Liver (tissue), 8 donors: ENCODE measurements at regions not wholly inside any gene's neighbourhood (a gene's known extent, or its start where the extent isn't known, plus 50 kb on each side); places are given as distances from the start of the nearest gene placed in this dataset.

Source experiments
- DNase-seq: peaks from one replicate; pipeline ENCODE4 v3.0.0-alpha.2; 2017; ENCODE audit warnings: low spot score
- H3K27ac ChIP-seq, 2 donors: one replicate each; pipeline ENCODE4 v1.7.0; 2013; ENCODE audit warnings: inconsistent platforms in 2 of 2, low read length in 2 of 2, control low read depth in 1 of 2, low read depth in 1 of 2, mild to moderate bottlenecking in 1 of 2
- H3K27me3 ChIP-seq, 4 donors: one replicate each; pipeline versions ENCODE4 v1.6.1 to v1.7.0; 2013; ENCODE audit warnings: low read length in 3 of 4, inconsistent platforms in 1 of 4, mild to moderate bottlenecking in 1 of 4, moderate library complexity in 1 of 4; ENCODE audit not compliant: control insufficient read depth in 4 of 4, insufficient read depth in 4 of 4
- H3K36me3 ChIP-seq, 4 donors: one replicate each; pipeline versions ENCODE4 v1.6.1 to v1.7.0; 2013; ENCODE audit warnings: low read length in 3 of 4, mild to moderate bottlenecking in 3 of 4, low read depth in 1 of 4, moderate library complexity in 1 of 4; ENCODE audit not compliant: control insufficient read depth in 4 of 4, insufficient read depth in 3 of 4
- H3K4me1 ChIP-seq, 4 donors: one replicate each; pipeline versions ENCODE4 v1.6.1 to v1.7.0; 2013; ENCODE audit warnings: low read length in 3 of 4, mild to moderate bottlenecking in 3 of 4, moderate library complexity in 1 of 4; ENCODE audit not compliant: control insufficient read depth in 4 of 4, insufficient read depth in 4 of 4
- H3K4me3 ChIP-seq, 3 donors: one replicate each; pipeline versions ENCODE4 v1.6.1 to v1.7.0; 2013; ENCODE audit warnings: low read length in 3 of 3, control low read depth in 1 of 3, low read depth in 1 of 3, mild to moderate bottlenecking in 1 of 3
- H3K9ac ChIP-seq, 2 donors: one replicate each; pipeline ENCODE4 v1.7.0; 2013; ENCODE audit warnings: low read length in 2 of 2, mild to moderate bottlenecking in 2 of 2, moderate library complexity in 2 of 2, control low read depth in 1 of 2, low read depth in 1 of 2
- H3K9me3 ChIP-seq, 4 donors: one replicate each; pipeline versions ENCODE4 v1.6.1 to v1.7.0; 2013; ENCODE audit warnings: low read length in 3 of 4; ENCODE audit not compliant: control insufficient read depth in 4 of 4
- FOXA1 ChIP-seq: IDR thresholded peaks from 2 replicates; pipeline ENCODE4 v1.6.1; 2016; ENCODE audit warnings: antibody characterized with exemption
- FOXA2 ChIP-seq: IDR thresholded peaks from 2 replicates; pipeline ENCODE4 v1.6.1; 2016; ENCODE audit warnings: antibody characterized with exemption
- HNF4A ChIP-seq, 2 donors: conservative IDR thresholded peaks; 2 replicates each; pipeline ENCODE4 v1.6.1; 2016; ENCODE audit warnings: antibody characterized with exemption in 2 of 2, mild to moderate bottlenecking in 2 of 2
- HNF4G ChIP-seq: IDR thresholded peaks from 2 replicates; pipeline ENCODE4 v1.6.1; 2016; ENCODE audit warnings: antibody characterized with exemption
- JUND ChIP-seq, 2 donors: IDR thresholded peaks; 2 replicates each; pipeline ENCODE4 v1.6.1; 2016; ENCODE audit warnings: antibody characterized with exemption in 2 of 2
- RAD21 ChIP-seq, 2 donors: IDR thresholded peaks; 2 replicates each; pipeline ENCODE4 v1.6.1; 2016; ENCODE audit warnings: antibody characterized with exemption in 2 of 2, mild to moderate bottlenecking in 2 of 2
- RXRA ChIP-seq, 2 donors: IDR thresholded peaks; 2 replicates each; pipeline ENCODE4 v1.6.1; 2017 to 2018; ENCODE audit warnings: antibody characterized with exemption in 2 of 2, mild to moderate bottlenecking in 1 of 2
- SP1 ChIP-seq: IDR thresholded peaks from 2 replicates; pipeline ENCODE4 v1.6.1; 2018; ENCODE audit warnings: antibody characterized with exemption, mild to moderate bottlenecking
- TAF1 ChIP-seq: conservative IDR thresholded peaks from 2 replicates; pipeline ENCODE4 v1.6.1; 2016; ENCODE audit warnings: antibody characterized with exemption, mild to moderate bottlenecking
- YY1 ChIP-seq: IDR thresholded peaks from 2 replicates; pipeline ENCODE4 v1.6.1; 2016; ENCODE audit warnings: antibody characterized with exemption, mild to moderate bottlenecking
- WGBS: extraction: QIAGEN DNeasy Blood & Tissue Kit; methylation state at CpG from one replicate; pipeline ENCODE4 v1.1.7; 2013; 5-methylcytosine and 5-hydroxymethylcytosine counted together
- TF ChIP-seq, protein P1 (sequence below): fragments of 150-350 bp; IDR thresholded peaks from 2 replicates; pipeline ENCODE4 v1.5.1; 2017; ENCODE audit warnings: improper control_type of control experiment, low read depth, low read length; ENCODE audit not compliant: missing input control
- TF ChIP-seq, protein P2 (sequence below): IDR thresholded peaks from 2 replicates; pipeline ENCODE4 v1.6.1; 2016; ENCODE audit warnings: antibody characterized with exemption
- TF ChIP-seq, protein P3 (sequence below): IDR thresholded peaks from 2 replicates; pipeline ENCODE4 v1.6.1; 2016; ENCODE audit warnings: antibody characterized with exemption
- TF ChIP-seq, protein P4 (sequence below): IDR thresholded peaks from 2 replicates; pipeline ENCODE4 v1.6.1; 2016; ENCODE audit warnings: antibody characterized with exemption
- TF ChIP-seq, protein P5 (sequence below): IDR thresholded peaks from 2 replicates; pipeline ENCODE4 v1.6.1; 2016; ENCODE audit warnings: antibody characterized with exemption, mild to moderate bottlenecking
- donor health status: healthy.
- donor health status: healthy.
- donor health status: healthy.
- donor health status: healthy.
- donor health status: healthy.

DNA sequence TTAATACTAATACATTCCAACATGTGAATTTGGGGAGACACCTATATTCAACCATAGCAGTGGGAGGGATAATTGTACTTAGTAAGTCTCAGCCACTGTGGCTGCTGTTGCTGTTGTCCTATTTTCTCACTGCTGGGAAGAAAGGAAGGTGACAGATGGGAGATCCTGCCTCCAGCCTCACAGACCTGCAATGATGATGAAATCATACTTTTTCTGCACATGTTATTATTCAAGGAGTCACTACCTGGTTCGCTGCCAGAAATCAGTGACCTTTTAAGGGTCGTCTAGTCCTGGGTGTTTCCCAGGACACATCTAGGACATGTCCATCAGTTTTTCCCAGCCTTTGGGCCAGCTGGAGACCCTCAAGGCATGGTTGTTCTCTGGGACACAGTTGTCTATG lies 106.2 kb upstream of the RPH3A start:
- Histone ChIP-seq H3K4me3 (no peak overlapping the region), H3K27me3 (peaks cover 0 to 7% (median 1%) of the 10 kb centered on the region in 4 donors), H3K36me3 (no peaks in the 10 kb centered on the region), H3K9ac (no peak overlapping the region), H3K27ac (no peak overlapping the region), H3K9me3 (no peaks in the 10 kb centered on the region), H3K4me1 (no peaks in the 10 kb centered on the region)
- TF ChIP-seq, protein P1, sequence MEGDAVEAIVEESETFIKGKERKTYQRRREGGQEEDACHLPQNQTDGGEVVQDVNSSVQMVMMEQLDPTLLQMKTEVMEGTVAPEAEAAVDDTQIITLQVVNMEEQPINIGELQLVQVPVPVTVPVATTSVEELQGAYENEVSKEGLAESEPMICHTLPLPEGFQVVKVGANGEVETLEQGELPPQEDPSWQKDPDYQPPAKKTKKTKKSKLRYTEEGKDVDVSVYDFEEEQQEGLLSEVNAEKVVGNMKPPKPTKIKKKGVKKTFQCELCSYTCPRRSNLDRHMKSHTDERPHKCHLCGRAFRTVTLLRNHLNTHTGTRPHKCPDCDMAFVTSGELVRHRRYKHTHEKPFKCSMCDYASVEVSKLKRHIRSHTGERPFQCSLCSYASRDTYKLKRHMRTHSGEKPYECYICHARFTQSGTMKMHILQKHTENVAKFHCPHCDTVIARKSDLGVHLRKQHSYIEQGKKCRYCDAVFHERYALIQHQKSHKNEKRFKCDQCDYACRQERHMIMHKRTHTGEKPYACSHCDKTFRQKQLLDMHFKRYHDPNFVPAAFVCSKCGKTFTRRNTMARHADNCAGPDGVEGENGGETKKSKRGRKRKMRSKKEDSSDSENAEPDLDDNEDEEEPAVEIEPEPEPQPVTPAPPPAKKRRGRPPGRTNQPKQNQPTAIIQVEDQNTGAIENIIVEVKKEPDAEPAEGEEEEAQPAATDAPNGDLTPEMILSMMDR, result no peak
- TF ChIP-seq YY1 (no peak), TAF1 (no peak), RAD21 (IDR thresholded peaks at IDR 0.05) (no peak), HNF4G (no peak), RXRA (IDR thresholded peaks at IDR 0.05) (no peak)
- TF ChIP-seq, protein P2, sequence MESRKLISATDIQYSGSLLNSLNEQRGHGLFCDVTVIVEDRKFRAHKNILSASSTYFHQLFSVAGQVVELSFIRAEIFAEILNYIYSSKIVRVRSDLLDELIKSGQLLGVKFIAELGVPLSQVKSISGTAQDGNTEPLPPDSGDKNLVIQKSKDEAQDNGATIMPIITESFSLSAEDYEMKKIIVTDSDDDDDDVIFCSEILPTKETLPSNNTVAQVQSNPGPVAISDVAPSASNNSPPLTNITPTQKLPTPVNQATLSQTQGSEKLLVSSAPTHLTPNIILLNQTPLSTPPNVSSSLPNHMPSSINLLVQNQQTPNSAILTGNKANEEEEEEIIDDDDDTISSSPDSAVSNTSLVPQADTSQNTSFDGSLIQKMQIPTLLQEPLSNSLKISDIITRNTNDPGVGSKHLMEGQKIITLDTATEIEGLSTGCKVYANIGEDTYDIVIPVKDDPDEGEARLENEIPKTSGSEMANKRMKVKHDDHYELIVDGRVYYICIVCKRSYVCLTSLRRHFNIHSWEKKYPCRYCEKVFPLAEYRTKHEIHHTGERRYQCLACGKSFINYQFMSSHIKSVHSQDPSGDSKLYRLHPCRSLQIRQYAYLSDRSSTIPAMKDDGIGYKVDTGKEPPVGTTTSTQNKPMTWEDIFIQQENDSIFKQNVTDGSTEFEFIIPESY, result no peak
- TF ChIP-seq, protein P3, sequence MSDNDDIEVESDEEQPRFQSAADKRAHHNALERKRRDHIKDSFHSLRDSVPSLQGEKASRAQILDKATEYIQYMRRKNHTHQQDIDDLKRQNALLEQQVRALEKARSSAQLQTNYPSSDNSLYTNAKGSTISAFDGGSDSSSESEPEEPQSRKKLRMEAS, result no peak
- TF ChIP-seq, protein P4, sequence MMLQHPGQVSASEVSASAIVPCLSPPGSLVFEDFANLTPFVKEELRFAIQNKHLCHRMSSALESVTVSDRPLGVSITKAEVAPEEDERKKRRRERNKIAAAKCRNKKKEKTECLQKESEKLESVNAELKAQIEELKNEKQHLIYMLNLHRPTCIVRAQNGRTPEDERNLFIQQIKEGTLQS, result no peak
- WGBS, result 48% methylated on average over 2 of the region's 2 CpGs
- no peak for DNase-seq

DNA sequence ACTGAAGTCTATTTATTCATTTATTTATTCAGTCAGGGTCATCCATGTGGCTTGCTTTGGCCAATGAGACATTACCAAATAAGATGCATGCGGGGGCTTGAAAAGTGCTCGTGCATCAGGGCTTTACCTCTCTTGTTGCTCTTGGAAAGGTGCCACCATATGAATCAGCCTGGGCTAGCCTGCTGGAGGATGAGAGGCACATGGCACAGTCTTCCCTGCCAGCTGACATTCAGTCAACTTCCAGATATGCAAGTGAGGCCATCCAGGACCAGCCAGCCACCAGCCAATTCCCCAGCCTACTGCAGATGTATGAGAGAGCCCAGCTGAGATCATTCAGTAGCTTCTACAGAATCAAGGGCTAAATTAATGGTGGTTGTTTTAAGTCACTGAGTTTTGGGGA lies 105.2 kb upstream of the RPH3A start:
- Histone ChIP-seq H3K27ac (no peak overlapping the region), H3K9me3 (no peaks in the 10 kb centered on the region), H3K36me3 (no peaks in the 10 kb centered on the region), H3K4me1 (no peaks in the 10 kb centered on the region), H3K27me3 (peaks cover 0 to 4% (median 1%) of the 10 kb centered on the region in 4 donors), H3K4me3 (no peak overlapping the region), H3K9ac (no peak overlapping the region)
- no peak for DNase-seq
- WGBS, result 74% methylated on average over 2 of the region's 2 CpGs
- TF ChIP-seq, protein P1, result no peak
- TF ChIP-seq, protein P5, sequence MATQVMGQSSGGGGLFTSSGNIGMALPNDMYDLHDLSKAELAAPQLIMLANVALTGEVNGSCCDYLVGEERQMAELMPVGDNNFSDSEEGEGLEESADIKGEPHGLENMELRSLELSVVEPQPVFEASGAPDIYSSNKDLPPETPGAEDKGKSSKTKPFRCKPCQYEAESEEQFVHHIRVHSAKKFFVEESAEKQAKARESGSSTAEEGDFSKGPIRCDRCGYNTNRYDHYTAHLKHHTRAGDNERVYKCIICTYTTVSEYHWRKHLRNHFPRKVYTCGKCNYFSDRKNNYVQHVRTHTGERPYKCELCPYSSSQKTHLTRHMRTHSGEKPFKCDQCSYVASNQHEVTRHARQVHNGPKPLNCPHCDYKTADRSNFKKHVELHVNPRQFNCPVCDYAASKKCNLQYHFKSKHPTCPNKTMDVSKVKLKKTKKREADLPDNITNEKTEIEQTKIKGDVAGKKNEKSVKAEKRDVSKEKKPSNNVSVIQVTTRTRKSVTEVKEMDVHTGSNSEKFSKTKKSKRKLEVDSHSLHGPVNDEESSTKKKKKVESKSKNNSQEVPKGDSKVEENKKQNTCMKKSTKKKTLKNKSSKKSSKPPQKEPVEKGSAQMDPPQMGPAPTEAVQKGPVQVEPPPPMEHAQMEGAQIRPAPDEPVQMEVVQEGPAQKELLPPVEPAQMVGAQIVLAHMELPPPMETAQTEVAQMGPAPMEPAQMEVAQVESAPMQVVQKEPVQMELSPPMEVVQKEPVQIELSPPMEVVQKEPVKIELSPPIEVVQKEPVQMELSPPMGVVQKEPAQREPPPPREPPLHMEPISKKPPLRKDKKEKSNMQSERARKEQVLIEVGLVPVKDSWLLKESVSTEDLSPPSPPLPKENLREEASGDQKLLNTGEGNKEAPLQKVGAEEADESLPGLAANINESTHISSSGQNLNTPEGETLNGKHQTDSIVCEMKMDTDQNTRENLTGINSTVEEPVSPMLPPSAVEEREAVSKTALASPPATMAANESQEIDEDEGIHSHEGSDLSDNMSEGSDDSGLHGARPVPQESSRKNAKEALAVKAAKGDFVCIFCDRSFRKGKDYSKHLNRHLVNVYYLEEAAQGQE, result no peak
- no peak for TF ChIP-seq HNF4A (conservative IDR thresholded peaks at IDR 0.05)
- TF ChIP-seq YY1, result no peak
- TF ChIP-seq, protein P2, result no peak
- no peak for TF ChIP-seq JUND (IDR thresholded peaks at IDR 0.05)
- no peak for TF ChIP-seq SP1
- no peak for TF ChIP-seq FOXA1
- no peak for TF ChIP-seq TAF1
- no peak for TF ChIP-seq RAD21 (IDR thresholded peaks at IDR 0.05)
- TF ChIP-seq FOXA2, result no peak
- TF ChIP-seq, protein P4, result no peak
